ENCODE measurements at regions not wholly inside any gene's neighbourhood (a gene's known extent, or its start where the extent isn't known, plus 50 kb on each side); places are given as distances from the start of the nearest gene placed in this dataset.

GRCh38 chrX:76228499-76228898 lies 55.6 kb downstream of the PBDC1 start:
- no peak for DNase-seq
- Histone ChIP-seq H3K27ac (no peak overlapping the region), H3K9me3 (peaks cover 0 to 6% (median 0%) of the 10 kb centered on the region in 3 donors), H3K27me3 (no peaks in the 10 kb centered on the region), H3K36me3 (no peaks in the 10 kb centered on the region), H3K4me3 (no peak overlapping the region), H3K4me1 (no peaks in the 10 kb centered on the region)
- intact Hi-C loops (cut with DNase I; ENCODE audit: low total_unique reads): no loop called here
- TF ChIP-seq, protein P1, sequence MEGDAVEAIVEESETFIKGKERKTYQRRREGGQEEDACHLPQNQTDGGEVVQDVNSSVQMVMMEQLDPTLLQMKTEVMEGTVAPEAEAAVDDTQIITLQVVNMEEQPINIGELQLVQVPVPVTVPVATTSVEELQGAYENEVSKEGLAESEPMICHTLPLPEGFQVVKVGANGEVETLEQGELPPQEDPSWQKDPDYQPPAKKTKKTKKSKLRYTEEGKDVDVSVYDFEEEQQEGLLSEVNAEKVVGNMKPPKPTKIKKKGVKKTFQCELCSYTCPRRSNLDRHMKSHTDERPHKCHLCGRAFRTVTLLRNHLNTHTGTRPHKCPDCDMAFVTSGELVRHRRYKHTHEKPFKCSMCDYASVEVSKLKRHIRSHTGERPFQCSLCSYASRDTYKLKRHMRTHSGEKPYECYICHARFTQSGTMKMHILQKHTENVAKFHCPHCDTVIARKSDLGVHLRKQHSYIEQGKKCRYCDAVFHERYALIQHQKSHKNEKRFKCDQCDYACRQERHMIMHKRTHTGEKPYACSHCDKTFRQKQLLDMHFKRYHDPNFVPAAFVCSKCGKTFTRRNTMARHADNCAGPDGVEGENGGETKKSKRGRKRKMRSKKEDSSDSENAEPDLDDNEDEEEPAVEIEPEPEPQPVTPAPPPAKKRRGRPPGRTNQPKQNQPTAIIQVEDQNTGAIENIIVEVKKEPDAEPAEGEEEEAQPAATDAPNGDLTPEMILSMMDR (IDR thresholded peaks at IDR 0.05): no peak

GRCh38 chrX:76248901-76249300 lies 76.0 kb downstream of the PBDC1 start:
- H3K36me3 ChIP-seq: no peaks in the 10 kb centered on the region
- no peaks in the 10 kb centered on the region for H3K4me1 ChIP-seq
- H3K9me3 ChIP-seq: no peaks in the 10 kb centered on the region
- TF ChIP-seq, protein P1 (IDR thresholded peaks at IDR 0.05): no peak
- no peak overlapping the region for H3K4me3 ChIP-seq
- no peaks in the 10 kb centered on the region for H3K27me3 ChIP-seq
- no peak for DNase-seq
- no peak overlapping the region for H3K27ac ChIP-seq
- intact Hi-C loops (cut with DNase I; ENCODE audit: low total_unique reads): no loop called here

DNA sequence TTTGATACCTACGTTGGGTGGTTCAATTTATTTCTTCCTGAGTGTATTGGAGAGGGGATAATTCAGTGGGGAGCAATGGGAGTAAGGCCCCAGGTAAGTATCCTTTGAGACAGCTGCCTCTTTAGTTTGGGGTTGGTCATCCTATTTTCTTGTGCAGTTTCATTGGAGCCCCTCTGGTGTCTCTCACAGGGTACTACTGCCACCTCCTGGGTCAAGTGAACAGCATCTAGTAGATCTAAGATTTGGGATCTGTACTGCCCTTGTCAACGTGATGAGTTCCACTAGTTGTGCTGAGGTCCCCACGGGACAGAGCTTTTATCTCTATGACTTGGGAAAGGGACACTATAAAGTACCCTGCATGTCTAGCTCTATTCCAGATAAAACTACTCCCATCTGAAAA lies 80.6 kb downstream of the PBDC1 start:
- DNase-seq: no peak
- intact Hi-C loops (cut with DNase I; ENCODE audit: low total_unique reads): no loop called here
- no peaks in the 10 kb centered on the region for H3K4me1 ChIP-seq
- no peaks in the 10 kb centered on the region for H3K27me3 ChIP-seq
- TF ChIP-seq, protein P1 (IDR thresholded peaks at IDR 0.05): peak; percentile 30 to 35
- no peak overlapping the region for H3K27ac ChIP-seq
- H3K36me3 ChIP-seq: no peaks in the 10 kb centered on the region
- H3K4me3 ChIP-seq: no peak overlapping the region
- no peaks in the 10 kb centered on the region for H3K9me3 ChIP-seq

DNA sequence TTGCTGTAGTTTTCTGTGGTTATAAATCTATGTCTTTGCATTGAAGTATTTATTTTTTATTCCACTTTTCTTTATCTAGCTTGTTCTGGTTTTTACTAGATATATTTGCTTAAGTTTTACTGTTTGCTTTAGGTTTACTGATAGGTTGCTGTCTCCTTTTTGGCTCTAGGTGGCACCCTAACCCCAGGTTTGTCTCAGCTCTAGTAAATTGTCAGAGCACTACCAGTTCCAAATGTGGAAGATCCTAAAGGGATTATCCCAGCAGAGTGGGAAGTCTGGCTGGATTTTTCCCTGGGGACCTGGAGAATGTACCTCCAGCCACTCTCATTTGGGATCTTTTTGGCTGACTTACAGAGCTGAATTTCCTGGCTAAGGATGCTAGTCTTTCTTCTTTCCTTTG lies 106.1 kb downstream of the PBDC1 start:
- H3K4me3 ChIP-seq: no peak overlapping the region
- H3K27ac ChIP-seq: no peak overlapping the region
- TF ChIP-seq, protein P1 (IDR thresholded peaks at IDR 0.05): peak; percentile 48 to 51
- no peaks in the 10 kb centered on the region for H3K9me3 ChIP-seq
- intact Hi-C loops (cut with DNase I; ENCODE audit: low total_unique reads): no loop called here
- no peaks in the 10 kb centered on the region for H3K36me3 ChIP-seq
- H3K27me3 ChIP-seq: no peaks in the 10 kb centered on the region
- peak in 1 of 2 donors; percentile 24 for DNase-seq
- no peaks in the 10 kb centered on the region for H3K4me1 ChIP-seq
